Spleen (tissue), 11 donors: ENCODE measurements at regions not wholly inside any gene's neighbourhood (a gene's known extent, or its start where the extent isn't known, plus 50 kb on each side); places are given as distances from the start of the nearest gene placed in this dataset.
"Not testable (repeated sequence)": the region's sequence is repeated elsewhere in the genome, so short reads cannot be mapped to it uniquely, and the experiment has no call there.

Experiments
- DNase-seq: peaks from one replicate; pipeline ENCODE4 v3.0.0-alpha.2; 2020
- H3K27ac ChIP-seq, 8 donors: fragments of 200-600 bp; sonication (generic) in 7 of 8; 1 replicate in 4 of 8; 2 replicates in 4 of 8; pipeline versions ENCODE4 v1.5.0 to v1.8.0; 2016 to 2021; ENCODE audit warnings: inconsistent platforms in 4 of 8, mild to moderate bottlenecking in 4 of 8, moderate library complexity in 1 of 8
- H3K27me3 ChIP-seq, 7 donors: fragments of 200-600 bp; sonication (generic) in 6 of 7; replicated peaks in 1 of 7; 1 replicate in 4 of 7; 2 replicates in 3 of 7; pipeline versions ENCODE4 v1.5.0 to v1.8.0; 2016 to 2021; ENCODE audit warnings: inconsistent platforms in 3 of 7, mild to moderate bottlenecking in 1 of 7
- H3K36me3 ChIP-seq, 6 donors: fragments of 200-600 bp; sonication (generic) in 5 of 6; 1 replicate in 4 of 6; 2 replicates in 2 of 6; pipeline versions ENCODE4 v1.5.0 to v1.8.0; 2016 to 2021; ENCODE audit warnings: inconsistent platforms in 2 of 6
- H3K4me1 ChIP-seq, 6 donors: fragments of 200-600 bp; sonication (generic) in 5 of 6; 1 replicate in 3 of 6; 2 replicates in 3 of 6; pipeline versions ENCODE4 v1.5.0 to v1.8.0; 2016 to 2021; ENCODE audit warnings: inconsistent platforms in 3 of 6
- H3K4me3 ChIP-seq, 8 donors: fragments of 200-600 bp; sonication (generic) in 7 of 8; 1 replicate in 4 of 8; 2 replicates in 4 of 8; pipeline versions ENCODE4 v1.5.0 to v1.8.0; 2016 to 2021; ENCODE audit warnings: inconsistent platforms in 4 of 8, mild to moderate bottlenecking in 4 of 8, moderate library complexity in 2 of 8
- H3K9me3 ChIP-seq, 8 donors: fragments of 200-600 bp; sonication (generic) in 7 of 8; 1 replicate in 4 of 8; 2 replicates in 4 of 8; pipeline versions ENCODE4 v1.5.0 to v1.8.0; 2016 to 2021; ENCODE audit warnings: inconsistent platforms in 4 of 8
- CTCF ChIP-seq, 11 experiments: fragments of 200-600 bp in 7 of 11; fragments of 450-650 bp in 4 of 11; sonication (generic) in 4 of 11; IDR thresholded peaks in 8 of 11; conservative IDR thresholded peaks in 3 of 11; 1 replicate in 7 of 11; 2 replicates in 4 of 11; pipeline versions ENCODE4 v1.4.0 to v1.8.0; 2016 to 2021; ENCODE audit warnings: antibody characterized with exemption in 11 of 11, inconsistent platforms in 4 of 11, mild to moderate bottlenecking in 1 of 11
- POLR2A ChIP-seq, 3 donors: fragments of 450-650 bp; IDR thresholded peaks; one replicate each; pipeline ENCODE4 v1.5.1; 2017; ENCODE audit warnings: antibody characterized with exemption in 3 of 3, mild to moderate bottlenecking in 1 of 3
- POLR2AphosphoS5 ChIP-seq, 3 donors: sonication (generic); formaldehyde crosslinking; IDR thresholded peaks; one replicate each; pipeline ENCODE4 v1.5.1; 2017; ENCODE audit warnings: antibody characterized with exemption in 3 of 3
- WGBS, 5 donors: extraction: QIAGEN DNeasy Blood & Tissue Kit in 3 of 5; methylation state at CpG; one replicate each; pipeline versions ENCODE4 v1.1.5 to v1.1.7; 2013 to 2018; 5-methylcytosine and 5-hydroxymethylcytosine counted together
- intact Hi-C: fragments of 100-400 bp; cut with DNase I; formaldehyde crosslinking; loops from one replicate; pipeline ENCODE4 v1.15.0; 2023; ENCODE audit warnings: low total_unique reads
- donor health status: healthy with polysubstance abuse.
- donor health status: DM: no; HTN: no; CAD: no; lungs with moderate emphysema.
- donor health status: DM: no; HTN: no; CAD: no.
- donor health status: Bipolar disorder and iron deficiency.
- donor health status: healthy.
- donor health status: DM: no; HTN: no; CAD: no.
- donor health status: DM: yes; HTN: yes; CAD: no.

- H3K9me3 ChIP-seq = peaks cover 0 to 38% (median 20%) of the 10 kb centered on the region in 8 donors
- TF ChIP-seq POLR2AphosphoS5 (IDR thresholded peaks at IDR 0.05) (no peak), CTCF (IDR thresholded peaks at IDR 0.05 in 8 of 11, conservative IDR thresholded peaks at IDR 0.05 in 3 of 11) (no peak), POLR2A (IDR thresholded peaks at IDR 0.05) (no peak)
- H3K4me3 ChIP-seq = no peak overlapping the region
- H3K27ac ChIP-seq = no peak overlapping the region
- H3K36me3 ChIP-seq = no peaks in the 10 kb centered on the region
- intact Hi-C loops = no loop called here
- 69 to 92% (median 74%) methylated on average over 2 of the region's 2 CpGs for WGBS, 5 donors
- no peaks in the 10 kb centered on the region for H3K27me3 ChIP-seq
- DNase-seq = no peak
- H3K4me1 ChIP-seq = no peaks in the 10 kb centered on the region
These were observed 893.3 kb upstream of the MDGA2 start for GRCh38 chr14:48568688-48569087.

- Histone ChIP-seq H3K27ac (no peak overlapping the region), H3K9me3 (peaks cover 0 to 43% (median 24%) of the 10 kb centered on the region in 8 donors), H3K4me3 (no peak overlapping the region), H3K36me3 (no peaks in the 10 kb centered on the region), H3K4me1 (no peaks in the 10 kb centered on the region), H3K27me3 (no peaks in the 10 kb centered on the region)
- TF ChIP-seq CTCF (IDR thresholded peaks at IDR 0.05 in 8 of 11, conservative IDR thresholded peaks at IDR 0.05 in 3 of 11) = no peak
- no peak for TF ChIP-seq POLR2A (IDR thresholded peaks at IDR 0.05)
- TF ChIP-seq POLR2AphosphoS5 (IDR thresholded peaks at IDR 0.05) = no peak
- 86 to 96% (median 94%) methylated on average over 1 of the region's 1 CpG for whole genome bisulfite sequencing, 5 donors
- intact Hi-C loops = no loop called here
- DNase-seq = no peak
These were observed 892.8 kb upstream of the MDGA2 start for GRCh38 chr14:48568252-48568651.

GRCh38 chr14:48563489-48563888 is 888.1 kb upstream of the MDGA2 start:
- TF ChIP-seq POLR2A (IDR thresholded peaks at IDR 0.05) = no peak
- no peak for TF ChIP-seq CTCF (IDR thresholded peaks at IDR 0.05 in 8 of 11, conservative IDR thresholded peaks at IDR 0.05 in 3 of 11)
- no peak for TF ChIP-seq POLR2AphosphoS5 (IDR thresholded peaks at IDR 0.05)
- H3K4me3 ChIP-seq = no peak overlapping the region
- H3K36me3 ChIP-seq = no peaks in the 10 kb centered on the region
- DNase-seq = no peak
- 85 to 95% (median 91%) methylated on average over 3 of the region's 3 CpGs for WGBS, 5 donors
- no peak overlapping the region for H3K27ac ChIP-seq
- H3K27me3 ChIP-seq = no peaks in the 10 kb centered on the region
- intact Hi-C loops = no loop called here
- no peaks in the 10 kb centered on the region for H3K4me1 ChIP-seq
- H3K9me3 ChIP-seq = peaks cover 0 to 26% (median 11%) of the 10 kb centered on the region in 8 donors

- H3K27me3 ChIP-seq, intact Hi-C loops, DNase-seq, H3K4me3 ChIP-seq, H3K27ac ChIP-seq, H3K36me3 ChIP-seq, H3K4me1 ChIP-seq: not testable (repeated sequence)
- WGBS, 5 donors = 58 to 68% (median 63%) methylated on average over 3 of the region's 3 CpGs
- peaks cover 0 to 23% (median 11%) of the 10 kb centered on the region in 8 donors for H3K9me3 ChIP-seq
These were observed 886.0 kb upstream of the MDGA2 start for GRCh38 chr14:48561438-48561837.

- Histone ChIP-seq H3K4me3 (no peak overlapping the region), H3K9me3 (peaks cover 0 to 21% (median 11%) of the 10 kb centered on the region in 8 donors), H3K27ac (no peak overlapping the region), H3K4me1 (no peaks in the 10 kb centered on the region), H3K36me3 (no peaks in the 10 kb centered on the region), H3K27me3 (no peaks in the 10 kb centered on the region)
- intact Hi-C loops = no loop called here
- no peak for DNase-seq
- TF ChIP-seq POLR2A (IDR thresholded peaks at IDR 0.05) = no peak
- no peak for TF ChIP-seq POLR2AphosphoS5 (IDR thresholded peaks at IDR 0.05)
- TF ChIP-seq CTCF (IDR thresholded peaks at IDR 0.05 in 8 of 11, conservative IDR thresholded peaks at IDR 0.05 in 3 of 11) = no peak
- WGBS, 5 donors = 78 to 91% (median 84%) methylated on average over 4 of the region's 4 CpGs
These were observed 885.0 kb upstream of the MDGA2 start for GRCh38 chr14:48560421-48560820.
